Activated CD4-positive, alpha-beta T cell treated with anti-CD3 and anti-CD28 coated beads for 48 hours (primary cell): ENCODE measurements at regions not wholly inside any gene's neighbourhood (a gene's known extent, or its start where the extent isn't known, plus 50 kb on each side); places are given as distances from the start of the nearest gene placed in this dataset.

ENCODE experiments used
- DNase-seq: peaks from one replicate; pipeline ENCODE4 v3.0.0-alpha.2; 2020

GRCh38 chr2:191615596-191615995, 62.3 kb upstream of the NABP1 start:
- DNase-seq: no peak

GRCh38 chr2:191617575-191617974, 60.4 kb upstream of the NABP1 start:
- peak; percentile 44 for DNase-seq

DNA sequence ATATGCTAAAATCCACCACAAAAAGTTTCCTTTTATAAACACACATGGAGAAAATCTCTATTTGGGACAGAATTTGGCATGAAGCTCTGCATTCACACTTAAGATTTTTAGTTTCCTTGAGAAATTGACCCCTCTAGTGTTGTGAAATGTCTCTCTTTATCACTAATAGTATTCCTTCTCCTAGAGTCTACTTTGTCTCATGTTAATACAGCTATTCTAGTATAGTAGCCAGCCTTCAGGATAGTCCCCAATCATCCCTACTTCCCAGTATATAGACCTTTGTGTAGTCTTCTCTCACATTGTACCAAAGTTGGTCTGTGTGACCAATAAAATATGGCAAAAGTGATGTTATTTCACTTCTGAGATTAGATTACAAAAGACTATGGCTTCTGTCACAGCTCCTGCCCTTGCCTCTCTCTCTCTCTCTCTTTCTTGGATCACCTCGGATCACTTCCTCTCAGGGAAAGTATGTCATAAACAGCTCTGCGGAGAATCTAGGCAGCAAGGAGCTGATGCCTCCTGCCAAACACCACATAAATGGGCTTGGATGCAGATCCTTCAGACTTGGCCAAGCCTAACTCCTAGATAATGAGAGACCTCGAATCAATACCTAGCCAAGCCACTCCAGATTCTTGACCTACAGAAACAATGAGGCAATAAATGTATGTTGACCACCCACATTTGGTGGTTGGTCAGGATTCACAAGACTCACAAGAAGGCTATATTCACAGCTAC, 59.7 kb upstream of the NABP1 start:
- no peak for DNase-seq

DNA sequence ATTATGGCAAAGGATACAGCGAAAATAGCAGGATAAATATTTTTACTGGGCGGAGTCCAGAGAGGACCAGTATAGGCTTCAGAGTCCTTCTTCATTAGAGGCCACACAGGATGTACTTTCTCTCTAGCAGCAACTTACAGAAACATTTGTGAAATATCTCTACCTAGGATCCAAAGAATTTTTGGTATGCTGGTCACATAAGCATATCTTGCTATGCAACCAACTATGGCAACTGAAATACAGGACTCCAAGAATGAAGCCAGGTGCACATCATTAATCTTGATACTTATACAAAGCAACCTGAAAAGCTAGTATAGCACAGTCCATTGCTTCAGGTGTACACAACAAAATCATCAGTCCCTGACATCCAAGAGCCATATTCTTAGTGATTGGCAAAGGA, 59.1 kb upstream of the NABP1 start:
- no peak for DNase-seq

- no peak for DNase-seq
Observed at GRCh38 chr2:191620144-191620543, 57.8 kb upstream of the NABP1 start.

GRCh38 chr2:191622374-191623320, 55.3 kb upstream of the NABP1 start:
- peak; percentile 36 for DNase-seq

DNA sequence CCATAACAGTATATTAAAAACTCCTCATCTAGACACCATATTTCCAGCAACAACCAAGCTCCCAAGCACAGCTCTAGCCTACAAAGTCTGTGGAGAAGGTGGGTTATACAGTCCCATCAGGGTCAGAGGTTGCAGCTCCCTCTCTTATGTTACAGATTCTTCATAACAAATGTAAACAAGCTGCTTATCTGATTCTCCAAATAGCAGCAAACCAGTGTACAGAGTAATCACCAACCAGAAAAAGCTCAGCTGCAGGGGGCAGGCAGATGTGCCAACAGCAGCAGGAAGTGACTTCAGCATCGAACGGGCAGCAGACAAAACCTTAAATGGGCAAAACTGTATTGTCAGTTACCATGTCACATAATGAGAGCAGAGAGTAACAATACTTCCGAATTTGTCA, 52.9 kb upstream of the NABP1 start:
- peak; percentile 55 for DNase-seq

DNA sequence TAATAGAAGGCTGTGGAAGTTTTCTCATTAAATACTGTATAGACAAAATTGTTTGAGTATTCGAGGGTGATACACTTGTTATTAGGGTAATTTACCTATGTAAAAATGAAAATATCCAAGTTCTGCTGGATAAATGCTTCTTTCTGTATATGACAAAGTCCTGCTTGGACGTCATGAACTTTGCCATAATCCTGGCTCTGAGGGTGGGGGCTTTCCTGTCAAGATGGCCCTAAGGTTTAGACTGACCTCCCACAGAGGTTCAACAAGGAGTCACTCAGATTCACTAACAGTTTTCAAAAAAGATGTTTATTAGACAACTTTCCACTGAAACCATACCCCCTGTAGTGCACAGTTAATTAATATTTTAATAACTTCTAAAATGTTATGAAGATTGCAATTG, 52.5 kb upstream of the NABP1 start:
- DNase-seq: no peak

DNA sequence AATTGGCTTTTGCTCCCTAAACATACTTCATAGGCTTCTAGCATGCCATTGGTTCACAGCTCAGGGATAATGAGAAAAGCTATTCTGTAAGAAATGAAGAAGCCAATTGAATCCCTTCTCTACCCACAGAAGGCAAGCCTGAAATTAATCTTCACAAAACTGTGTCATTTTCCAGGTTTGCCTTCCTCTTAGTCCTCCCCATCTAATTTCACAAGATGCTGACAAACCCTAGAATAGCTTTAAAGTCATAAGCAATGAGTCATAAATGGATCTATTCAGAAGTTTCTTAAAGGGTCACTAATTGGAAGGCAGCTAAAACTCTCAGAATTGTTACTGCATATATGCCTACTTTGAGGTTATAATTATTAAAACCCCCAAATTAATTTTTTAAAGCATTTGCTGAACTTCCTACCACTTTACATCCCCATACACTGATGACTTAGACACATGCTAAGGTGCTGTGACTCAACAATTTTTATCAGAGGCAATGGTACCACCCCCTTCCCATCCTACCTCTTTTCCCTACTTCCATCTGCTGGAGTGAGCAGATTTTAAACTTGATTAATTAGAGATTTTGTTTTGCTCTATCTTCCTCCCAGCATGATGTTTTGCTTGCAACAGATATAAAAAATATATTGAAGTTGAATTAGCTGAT, 51.3 kb upstream of the NABP1 start:
- DNase-seq: no peak

DNA sequence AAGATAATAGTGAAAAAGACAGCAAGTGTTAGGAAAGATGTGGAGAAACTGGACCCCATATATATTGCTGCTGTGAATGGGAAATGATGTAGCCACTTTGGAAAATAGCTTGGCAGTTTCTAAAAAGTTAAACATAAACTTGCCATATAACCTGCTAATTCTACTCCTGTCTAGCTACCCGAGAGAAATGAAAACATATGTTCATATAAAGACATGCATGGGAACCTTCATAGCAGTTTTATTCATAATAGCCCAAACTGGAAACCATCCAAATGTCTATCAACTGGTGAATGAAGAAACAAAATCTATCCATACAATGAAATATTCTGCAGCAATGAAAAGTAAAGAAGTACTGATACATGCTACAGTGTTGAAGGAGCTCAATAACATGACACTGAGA, 50.4 kb upstream of the NABP1 start:
- no peak for DNase-seq
